HUES6 (cell line): ENCODE measurements at regions not wholly inside any gene's neighbourhood (a gene's known extent, or its start where the extent isn't known, plus 50 kb on each side); places are given as distances from the start of the nearest gene placed in this dataset.
"Not testable (repeated sequence)": the region's sequence is repeated elsewhere in the genome, so short reads cannot be mapped to it uniquely, and the experiment has no call there.

Experiments
- H3K27ac ChIP-seq: 2 replicates; pipeline ENCODE4 v1.7.0; 2013; ENCODE audit warnings: low read depth, mild to moderate bottlenecking, low read length, inconsistent platforms
- H3K27me3 ChIP-seq: 2 replicates; pipeline ENCODE4 v1.6.1; 2013; ENCODE audit warnings: low read length; ENCODE audit not compliant: control insufficient read depth, insufficient read depth
- H3K36me3 ChIP-seq: 2 replicates; pipeline ENCODE4 v1.6.1; 2013; ENCODE audit warnings: low read length; ENCODE audit not compliant: control insufficient read depth, insufficient read depth
- H3K4me1 ChIP-seq: 2 replicates; pipeline ENCODE4 v1.6.1; 2013; ENCODE audit warnings: low read length; ENCODE audit not compliant: control insufficient read depth, insufficient read depth
- H3K4me3 ChIP-seq: 2 replicates; pipeline ENCODE4 v1.5.1; 2013; ENCODE audit warnings: low read depth, low read length
- H3K9ac ChIP-seq: one replicate; pipeline ENCODE4 v1.6.1; 2013; ENCODE audit warnings: mild to moderate bottlenecking, low read length
- H3K9me3 ChIP-seq: 2 replicates; pipeline ENCODE4 v1.6.1; 2013; ENCODE audit warnings: low read depth, low read length; ENCODE audit not compliant: control insufficient read depth, insufficient read depth

GRCh38 chrX:116290359-116290758 lies 119.8 kb downstream of the AGTR2 start:
- no peaks in the 10 kb centered on the region; the same call in 1 of the 2 replicates for H3K27me3 ChIP-seq
- no peaks in the 10 kb centered on the region for H3K36me3 ChIP-seq
- H3K9me3 ChIP-seq, result no peaks in the 10 kb centered on the region
- no peak overlapping the region for H3K27ac ChIP-seq
- no peak overlapping the region for H3K9ac ChIP-seq
- H3K4me1 ChIP-seq, result peaks cover 14% of the 10 kb centered on the region
- no peak overlapping the region for H3K4me3 ChIP-seq

DNA sequence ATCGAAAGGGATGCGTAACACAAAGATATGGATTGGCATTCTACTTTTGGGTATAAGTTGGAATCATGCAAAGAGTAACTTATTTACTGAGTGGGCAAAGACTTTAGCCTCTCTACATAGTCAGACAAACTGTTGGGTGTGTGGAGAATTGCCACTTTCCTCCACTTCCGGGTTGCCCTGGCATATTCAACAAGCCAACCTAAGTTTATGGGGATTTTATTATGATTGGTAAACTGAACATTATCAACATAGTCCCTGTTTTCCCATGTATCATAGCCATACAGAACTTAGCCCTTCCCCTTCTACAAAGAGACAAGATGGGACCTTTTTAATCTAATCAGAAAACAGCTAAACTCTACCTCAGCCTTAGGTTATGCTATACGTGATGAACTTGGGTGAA lies 121.6 kb downstream of the AGTR2 start:
- H3K4me3 ChIP-seq, result no peak overlapping the region
- no peak overlapping the region for H3K9ac ChIP-seq
- no peaks in the 10 kb centered on the region for H3K36me3 ChIP-seq
- H3K27ac ChIP-seq, result no peak overlapping the region
- H3K9me3 ChIP-seq, result no peaks in the 10 kb centered on the region
- H3K27me3 ChIP-seq, result no peaks in the 10 kb centered on the region; the same call in 1 of the 2 replicates
- H3K4me1 ChIP-seq, result peaks cover 9% of the 10 kb centered on the region

GRCh38 chrX:116298956-116299355 lies 128.4 kb downstream of the AGTR2 start:
- H3K9ac ChIP-seq, result no peak overlapping the region
- no peak overlapping the region for H3K27ac ChIP-seq
- no peaks in the 10 kb centered on the region for H3K36me3 ChIP-seq
- peaks cover 11% of the 10 kb centered on the region; the same call in 1 of the 2 replicates for H3K9me3 ChIP-seq
- no peak overlapping the region for H3K4me3 ChIP-seq
- peaks cover 4% of the 10 kb centered on the region; the same call in 1 of the 2 replicates for H3K27me3 ChIP-seq
- H3K4me1 ChIP-seq, result no peaks in the 10 kb centered on the region

GRCh38 chrX:116306218-116306617 lies 130.2 kb upstream of the SLC6A14 start:
- Histone ChIP-seq H3K4me3 (no peak overlapping the region), H3K9ac (no peak overlapping the region), H3K36me3 (no peaks in the 10 kb centered on the region), H3K27me3 (peaks cover 2% of the 10 kb centered on the region; the same call in 1 of the 2 replicates), H3K9me3 (peaks cover 21% of the 10 kb centered on the region; the same call in 1 of the 2 replicates), H3K4me1 (no peaks in the 10 kb centered on the region), H3K27ac (no peak overlapping the region)

GRCh38 chrX:116317409-116317808 lies 119.0 kb upstream of the SLC6A14 start:
- Histone ChIP-seq H3K4me1 (peaks cover 5% of the 10 kb centered on the region), H3K36me3 (no peaks in the 10 kb centered on the region), H3K9ac (no peak overlapping the region), H3K27me3 (no peaks in the 10 kb centered on the region; the same call in 1 of the 2 replicates), H3K4me3 (no peak overlapping the region), H3K9me3 (no peaks in the 10 kb centered on the region; the same call in 1 of the 2 replicates), H3K27ac (no peak overlapping the region)

GRCh38 chrX:116318672-116319071 lies 117.7 kb upstream of the SLC6A14 start:
- Histone ChIP-seq H3K36me3 (no peaks in the 10 kb centered on the region), H3K9me3 (no peaks in the 10 kb centered on the region; the same call in 1 of the 2 replicates), H3K9ac (no peak overlapping the region)

GRCh38 chrX:116321711-116322110 lies 114.7 kb upstream of the SLC6A14 start:
- Histone ChIP-seq H3K27ac (no peak overlapping the region), H3K9me3 (no peaks in the 10 kb centered on the region; the same call in 1 of the 2 replicates), H3K4me3 (no peak overlapping the region), H3K9ac (no peak overlapping the region), H3K4me1 (peaks cover 5% of the 10 kb centered on the region), H3K27me3 (peaks cover 2% of the 10 kb centered on the region; the same call in 1 of the 2 replicates), H3K36me3 (peaks cover 10% of the 10 kb centered on the region; the same call in 1 of the 2 replicates)

More at GRCh38 chrX:116318672-116319071, 117.7 kb upstream of the SLC6A14 start:
- Histone ChIP-seq H3K4me3 (no peak overlapping the region), H3K27ac (no peak overlapping the region), H3K4me1 (peaks cover 5% of the 10 kb centered on the region), H3K27me3 (no peaks in the 10 kb centered on the region; the same call in 1 of the 2 replicates)

- H3K36me3 ChIP-seq, H3K27me3 ChIP-seq, H3K4me3 ChIP-seq, H3K9me3 ChIP-seq, H3K27ac ChIP-seq: not testable (repeated sequence)
- H3K4me1 ChIP-seq, result peaks cover 27% of the 10 kb centered on the region
- H3K9ac ChIP-seq, result peak overlapping the region; percentile 48
Observed at GRCh38 chrX:116332026-116332425, 104.4 kb upstream of the SLC6A14 start.

GRCh38 chrX:116334797-116335196 lies 101.6 kb upstream of the SLC6A14 start:
- not testable (repeated sequence) for H3K27me3 ChIP-seq, H3K27ac ChIP-seq, H3K36me3 ChIP-seq
- peaks cover 27% of the 10 kb centered on the region for H3K4me1 ChIP-seq
- peaks cover 18% of the 10 kb centered on the region; the same call in 1 of the 2 replicates for H3K9me3 ChIP-seq
- H3K9ac ChIP-seq, result peak overlapping the region; percentile 38
- peak overlapping the region; percentile 32; the same call in 1 of the 2 replicates for H3K4me3 ChIP-seq

GRCh38 chrX:116339407-116339806 lies 97.0 kb upstream of the SLC6A14 start:
- Histone ChIP-seq H3K27ac (no peak overlapping the region), H3K9ac (no peak overlapping the region), H3K36me3 (peaks cover 6% of the 10 kb centered on the region; the same call in 1 of the 2 replicates), H3K4me3 (no peak overlapping the region), H3K4me1 (peaks cover 11% of the 10 kb centered on the region; the same call in 1 of the 2 replicates), H3K9me3 (peaks cover 20% of the 10 kb centered on the region; the same call in 1 of the 2 replicates), H3K27me3 (no peaks in the 10 kb centered on the region; the same call in 1 of the 2 replicates)

DNA sequence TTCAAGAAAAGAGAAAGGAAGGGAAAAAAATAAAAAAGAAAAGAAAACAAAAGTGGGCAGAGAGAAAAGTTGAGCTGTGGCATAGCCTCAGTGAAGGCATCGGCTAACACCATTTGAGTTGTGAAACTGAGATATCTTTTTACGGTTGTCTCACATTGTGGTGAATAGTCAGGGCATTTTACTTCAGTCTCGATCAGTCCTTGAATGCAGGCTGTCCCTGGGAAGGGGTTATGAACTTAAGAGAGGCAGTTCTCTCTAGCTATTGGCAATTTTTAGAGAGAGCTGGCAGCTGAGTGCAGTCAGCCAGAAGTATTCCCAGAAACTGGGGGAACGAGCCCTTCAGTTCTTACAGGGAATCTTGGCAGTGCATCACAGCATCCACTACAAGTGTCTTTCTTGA lies 93.5 kb upstream of the SLC6A14 start:
- Histone ChIP-seq H3K9ac (no peak overlapping the region), H3K27me3 (peaks cover 6% of the 10 kb centered on the region; the same call in 1 of the 2 replicates), H3K4me3 (no peak overlapping the region), H3K4me1 (no peaks in the 10 kb centered on the region), H3K36me3 (peaks cover 3% of the 10 kb centered on the region; the same call in 1 of the 2 replicates), H3K9me3 (peaks cover 13% of the 10 kb centered on the region; the same call in 1 of the 2 replicates), H3K27ac (no peak overlapping the region)
